ENCODE measurements at regions not wholly inside any gene's neighbourhood (a gene's known extent, or its start where the extent isn't known, plus 50 kb on each side); places are given as distances from the start of the nearest gene placed in this dataset.

- no peak for TF ChIP-seq CTCF (IDR thresholded peaks at IDR 0.05)
Observed at GRCh38 chr6:98484696-98485095, 349.7 kb upstream of the POU3F2 start.

- TF ChIP-seq CTCF (IDR thresholded peaks at IDR 0.05): no peak
Observed at GRCh38 chr6:98485593-98485992, 348.8 kb upstream of the POU3F2 start.

GRCh38 chr6:98486057-98486456 lies 348.3 kb upstream of the POU3F2 start:
- TF ChIP-seq CTCF (IDR thresholded peaks at IDR 0.05): no peak

- TF ChIP-seq CTCF (IDR thresholded peaks at IDR 0.05): no peak
Observed at GRCh38 chr6:98487612-98488011, 346.8 kb upstream of the POU3F2 start.

GRCh38 chr6:98498144-98498775 lies 336.1 kb upstream of the POU3F2 start:
- TF ChIP-seq CTCF (IDR thresholded peaks at IDR 0.05): no peak

GRCh38 chr6:98498866-98499265 lies 335.5 kb upstream of the POU3F2 start:
- no peak for TF ChIP-seq CTCF (IDR thresholded peaks at IDR 0.05)

- peak; percentile 34; the same call in 1 of the 2 replicates for TF ChIP-seq CTCF (IDR thresholded peaks at IDR 0.05)
Observed at GRCh38 chr6:98514073-98514720, 320.2 kb upstream of the POU3F2 start.
